VCaP (cell line): ENCODE measurements at regions not wholly inside any gene's neighbourhood (a gene's known extent, or its start where the extent isn't known, plus 50 kb on each side); places are given as distances from the start of the nearest gene placed in this dataset.

Source experiments
- H3K27ac ChIP-seq: fragments of 450-650 bp; 2 replicates; pipeline ENCODE4 v1.5.1; 2017
- TF ChIP-seq, protein P1 (sequence below): fragments of 450-650 bp; conservative IDR thresholded peaks from 2 replicates; pipeline ENCODE4 v1.5.1; 2017; ENCODE audit warnings: mild to moderate bottlenecking, moderate library complexity

DNA sequence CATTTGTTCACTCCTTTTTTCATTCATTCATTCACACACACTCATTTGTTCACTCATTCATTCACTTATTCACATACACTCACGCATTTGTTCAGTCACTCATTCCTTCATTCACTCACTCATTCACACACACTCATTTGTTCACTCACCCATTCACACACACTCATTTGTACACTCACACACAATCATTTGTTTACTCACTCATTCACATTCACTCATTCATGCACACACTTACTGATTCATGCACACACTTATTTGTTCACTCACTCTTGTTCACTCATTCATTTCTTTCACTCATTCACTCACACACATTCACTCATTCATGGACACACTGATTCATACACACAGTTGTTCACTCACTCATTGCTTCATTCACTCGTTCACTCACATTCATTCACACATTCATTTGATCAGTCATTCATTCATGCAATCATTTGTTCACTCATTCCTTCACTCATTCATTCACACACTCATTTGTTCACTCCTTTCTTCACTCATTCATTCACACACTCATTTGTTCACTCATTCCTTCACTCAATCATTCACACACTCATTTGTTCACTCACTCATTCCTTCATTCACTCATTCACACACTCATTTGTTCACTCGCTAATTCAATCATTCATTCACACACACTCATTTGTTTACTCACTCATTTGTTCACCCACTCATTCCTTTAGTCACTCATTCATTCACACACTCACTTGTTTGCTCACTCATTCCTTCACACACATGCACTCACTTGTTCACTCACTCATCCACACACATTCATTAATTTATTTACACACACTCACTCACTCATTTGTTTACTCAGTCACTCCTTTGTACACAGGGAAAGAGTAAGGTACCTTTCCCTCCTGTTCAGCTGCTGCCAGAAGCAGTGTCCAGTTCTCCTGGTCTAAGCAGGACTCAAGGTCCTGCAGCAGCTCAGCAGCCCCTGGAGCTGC, 50.7 kb upstream of the BHLHE23 start:
- TF ChIP-seq, protein P1, sequence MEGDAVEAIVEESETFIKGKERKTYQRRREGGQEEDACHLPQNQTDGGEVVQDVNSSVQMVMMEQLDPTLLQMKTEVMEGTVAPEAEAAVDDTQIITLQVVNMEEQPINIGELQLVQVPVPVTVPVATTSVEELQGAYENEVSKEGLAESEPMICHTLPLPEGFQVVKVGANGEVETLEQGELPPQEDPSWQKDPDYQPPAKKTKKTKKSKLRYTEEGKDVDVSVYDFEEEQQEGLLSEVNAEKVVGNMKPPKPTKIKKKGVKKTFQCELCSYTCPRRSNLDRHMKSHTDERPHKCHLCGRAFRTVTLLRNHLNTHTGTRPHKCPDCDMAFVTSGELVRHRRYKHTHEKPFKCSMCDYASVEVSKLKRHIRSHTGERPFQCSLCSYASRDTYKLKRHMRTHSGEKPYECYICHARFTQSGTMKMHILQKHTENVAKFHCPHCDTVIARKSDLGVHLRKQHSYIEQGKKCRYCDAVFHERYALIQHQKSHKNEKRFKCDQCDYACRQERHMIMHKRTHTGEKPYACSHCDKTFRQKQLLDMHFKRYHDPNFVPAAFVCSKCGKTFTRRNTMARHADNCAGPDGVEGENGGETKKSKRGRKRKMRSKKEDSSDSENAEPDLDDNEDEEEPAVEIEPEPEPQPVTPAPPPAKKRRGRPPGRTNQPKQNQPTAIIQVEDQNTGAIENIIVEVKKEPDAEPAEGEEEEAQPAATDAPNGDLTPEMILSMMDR: no peak
- no peak overlapping the region for H3K27ac ChIP-seq

DNA sequence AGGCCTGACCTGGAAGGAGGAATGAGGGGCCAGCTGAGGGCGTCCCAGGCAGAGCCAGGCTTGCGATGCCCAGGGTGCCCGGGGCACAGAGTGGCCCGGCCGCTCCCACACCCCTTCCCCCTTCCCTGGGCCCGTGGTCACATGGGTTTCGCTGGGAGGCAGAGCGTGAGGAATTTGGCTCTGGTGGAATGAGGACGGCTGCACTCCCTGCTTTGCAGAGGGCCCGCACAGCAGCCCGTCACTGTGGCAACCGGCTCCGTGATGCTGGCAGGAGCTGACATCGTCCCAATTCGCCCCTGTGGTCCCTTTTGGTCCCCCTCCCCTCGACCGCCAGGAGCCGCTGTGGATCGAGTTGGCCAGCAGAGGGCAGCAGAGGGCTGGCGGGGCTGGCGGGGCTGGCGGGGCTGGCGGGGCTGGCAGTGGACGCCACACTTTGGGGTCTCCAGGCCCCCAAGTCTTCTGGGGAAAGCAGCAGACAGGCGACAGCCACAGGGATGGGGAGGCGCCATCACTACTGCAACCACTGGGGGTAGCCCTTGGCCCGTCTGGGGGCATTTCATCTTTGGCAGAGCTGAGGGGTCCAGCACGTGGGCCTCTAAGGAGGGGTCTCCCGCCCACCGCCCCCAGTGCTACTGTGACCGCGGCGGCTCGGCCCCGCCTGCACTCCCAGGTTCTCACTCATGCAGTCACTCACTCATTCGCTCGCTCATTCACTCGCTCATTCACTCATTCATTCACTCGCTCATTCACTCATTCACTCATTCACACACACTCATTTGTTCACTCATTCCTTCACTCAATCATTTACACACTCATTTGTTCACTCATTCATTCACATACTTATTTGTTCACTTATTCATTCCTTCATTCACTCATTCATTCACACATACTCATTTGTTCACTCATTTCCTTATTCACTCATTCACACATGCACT, 49.7 kb upstream of the BHLHE23 start:
- no peak overlapping the region for H3K27ac ChIP-seq

More for the DNA sequence above, 49.7 kb upstream of the BHLHE23 start:
- TF ChIP-seq, protein P1: peak; percentile 98
